Endothelial cell of umbilical vein (primary cell): ENCODE measurements at regions not wholly inside any gene's neighbourhood (a gene's known extent, or its start where the extent isn't known, plus 50 kb on each side); places are given as distances from the start of the nearest gene placed in this dataset.

Experiments used
- BruUV-seq: library from RNA; stranded (reverse); fragments of 400-500 nt; replicated peaks from 2 replicates; lab custom pipeline; 2021; lab: Mats Ljungman, UMichigan
- CTCF ChIA-PET: fragments of 300-600, 350-600 bp; sonication (Branson Sonifier 250); formaldehyde crosslinking; loops from one replicate; lab custom pipeline; 2021; ENCODE audit warnings: antibody characterized with exemption, inconsistent platforms; lab: Charles Lee
- POLR2A ChIA-PET: fragments of 300-600, 350-600 bp; sonication (Branson Sonifier 250); formaldehyde crosslinking; loops from one replicate; lab custom pipeline; 2021; ENCODE audit warnings: antibody characterized with exemption, inconsistent platforms; lab: Charles Lee
- DNase-seq: peaks from one replicate; pipeline ENCODE4 v3.0.0-alpha.2; 2011; ENCODE audit warnings: low read depth, low spot score
- FAIRE-seq: peaks from 2 replicates; lab custom pipeline; 2011; peaks lifted over from hg19 to GRCh38; lab: Jason Lieb, UNC
- H2AFZ ChIP-seq: 2 replicates; pipeline ENCODE4 v1.6.0; 2012; ENCODE audit warnings: low read depth, low read length, control low read depth, inconsistent platforms
- H3K27ac ChIP-seq: 2 replicates; pipeline ENCODE4 v1.5.1; 2011; ENCODE audit warnings: low read depth, mild to moderate bottlenecking, control low read depth, low read length, moderate library complexity; ENCODE audit not compliant: insufficient read depth
- H3K27me3 ChIP-seq, 2 experiments: 2 replicates each; pipeline versions ENCODE4 v1.6.0 to v1.6.1; 2011; ENCODE audit warnings: low read length in 2 of 2, mixed read lengths in 1 of 2; ENCODE audit not compliant: control insufficient read depth in 2 of 2, insufficient read depth in 2 of 2
- H3K36me3 ChIP-seq, 2 experiments: 2 replicates in 1 of 2; 3 replicates in 1 of 2; pipeline ENCODE4 v1.5.1; 2011; ENCODE audit warnings: low read length in 2 of 2, mild to moderate bottlenecking in 1 of 2, moderate library complexity in 1 of 2; ENCODE audit not compliant: control insufficient read depth in 2 of 2, insufficient read depth in 2 of 2; ENCODE audit errors: extremely low read depth in 1 of 2
- H3K4me1 ChIP-seq: 3 replicates; pipeline ENCODE4 v1.5.1; 2011; ENCODE audit warnings: mild to moderate bottlenecking, low read length; ENCODE audit not compliant: control insufficient read depth, insufficient read depth; ENCODE audit errors: extremely low read depth
- H3K4me2 ChIP-seq: 2 replicates; pipeline ENCODE4 v1.6.1; 2011; ENCODE audit warnings: low read length, control low read depth, mixed read lengths; ENCODE audit not compliant: insufficient read depth
- H3K4me3 ChIP-seq, 3 experiments: fragments of 200-600 bp in 1 of 3; sonication (generic), shearing (Covaris generic) in 1 of 3; replicated peaks in 1 of 3; 2 replicates each; pipeline ENCODE4 v1.5.1; 2011 to 2016; ENCODE audit warnings: control low read depth in 3 of 3, low read length in 3 of 3, mild to moderate bottlenecking in 2 of 3, inconsistent platforms in 1 of 3, low read depth in 1 of 3, moderate library complexity in 1 of 3; ENCODE audit not compliant: insufficient read depth in 1 of 3
- H3K79me2 ChIP-seq: 2 replicates; pipeline ENCODE4 v1.6.0; 2012; ENCODE audit warnings: low read length, inconsistent platforms; ENCODE audit not compliant: control insufficient read depth, insufficient read depth
- H3K9ac ChIP-seq: replicated peaks from 2 replicates; pipeline ENCODE3; 2011; ENCODE audit warnings: low read length, control low read depth; ENCODE audit not compliant: insufficient read depth; ENCODE audit errors: extremely low read depth
- H3K9me1 ChIP-seq: replicated peaks from 3 replicates; pipeline ENCODE4 v1.6.0; 2011; ENCODE audit warnings: mild to moderate bottlenecking, low read length; ENCODE audit not compliant: control insufficient read depth, insufficient read depth; ENCODE audit errors: extremely low read depth
- H3K9me3 ChIP-seq: replicated peaks from 2 replicates; pipeline ENCODE4 v1.5.1; 2012; ENCODE audit warnings: low read length, inconsistent platforms; ENCODE audit not compliant: control insufficient read depth, insufficient read depth
- H4K20me1 ChIP-seq: replicated peaks from 2 replicates; pipeline ENCODE3; 2011; ENCODE audit warnings: mild to moderate bottlenecking, low read length; ENCODE audit not compliant: control insufficient read depth, insufficient read depth; ENCODE audit errors: extremely low read depth
- CTCF ChIP-seq, 2 donors: IDR thresholded peaks; 1 replicate in 1 of 2; 2 replicates in 1 of 2; pipeline ENCODE4 v1.5.1; 2011; ENCODE audit warnings: low read length in 2 of 2, mild to moderate bottlenecking in 2 of 2, moderate library complexity in 2 of 2, control low read depth in 1 of 2, inconsistent platforms in 1 of 2, low read depth in 1 of 2; ENCODE audit not compliant: insufficient read depth in 1 of 2; ENCODE audit errors: extremely low read depth in 1 of 2
- EZH2 ChIP-seq: IDR thresholded peaks from 2 replicates; pipeline ENCODE4 v1.6.1; 2012; ENCODE audit warnings: borderline replicate concordance, low read depth, mild to moderate bottlenecking, moderate library complexity, low read length, inconsistent platforms; ENCODE audit not compliant: severe bottlenecking
- FOS ChIP-seq: IDR thresholded peaks from 2 replicates; pipeline ENCODE4 v1.6.1; 2011; ENCODE audit warnings: mild to moderate bottlenecking, low read length, moderate library complexity, borderline replicate concordance; ENCODE audit not compliant: insufficient read depth
- GATA2 ChIP-seq: IDR thresholded peaks from 2 replicates; pipeline ENCODE4 v1.7.0; 2011; ENCODE audit warnings: low read depth, mild to moderate bottlenecking, moderate library complexity, mixed read lengths, low read length; ENCODE audit not compliant: insufficient read length, insufficient read depth
- JUN ChIP-seq: IDR thresholded peaks from 2 replicates; pipeline ENCODE4 v1.6.1; 2011; ENCODE audit warnings: borderline replicate concordance, low read depth; ENCODE audit not compliant: insufficient read length, insufficient read depth
- MAX ChIP-seq: IDR thresholded peaks from 2 replicates; pipeline ENCODE4 v1.6.1; 2011; ENCODE audit not compliant: insufficient read depth, insufficient read length
- MYC ChIP-seq: IDR thresholded peaks from one replicate; pipeline ENCODE4 v1.6.1; 2011; ENCODE audit warnings: mild to moderate bottlenecking, low read depth, low read length
- POLR2A ChIP-seq: IDR thresholded peaks from 2 replicates; pipeline ENCODE4 v1.6.1; 2012; ENCODE audit warnings: low read depth, mild to moderate bottlenecking, control low read depth, low read length
- POLR2AphosphoS5 ChIP-seq: IDR thresholded peaks from 2 replicates; pipeline ENCODE4 v1.6.1; 2012; ENCODE audit warnings: low read depth, mild to moderate bottlenecking, control low read depth, low read length, moderate library complexity; ENCODE audit not compliant: insufficient read depth
- dilution Hi-C: fragments of 300-500 bp; cut with MboI; formaldehyde crosslinking; loops from one replicate; pipeline ENCODE4 v1.15.0; 2019; ENCODE audit warnings: low sequenced_read_pairs; ENCODE audit not compliant: extremely low pct_ligation_motif_present
- intact Hi-C: fragments of 100-400 bp; cut with micrococcal nuclease; formaldehyde crosslinking; loops from one replicate; pipeline ENCODE4 v1.10.0; 2022

GRCh38 chr15:93302080-93302765, 213.2 kb upstream of the RGMA start:
- TF ChIP-seq EZH2 (no peak), MAX (no peak), JUN (no peak), MYC (no peak), CTCF (IDR thresholded peaks at IDR 0.05; ENCODE audit: extremely low read depth in 1 of 2, insufficient read depth in 1 of 2, low read depth in 1 of 2, low read length in 2 of 2) (no peak), POLR2AphosphoS5 (no peak), FOS (no peak), GATA2 (no peak), POLR2A (no peak)
- Histone ChIP-seq H3K9ac (no peak overlapping the region), H2AFZ (no peak overlapping the region), H4K20me1 (no peaks in the 10 kb centered on the region), H3K36me3 (no peaks in the 10 kb centered on the region), H3K4me2 (no peak overlapping the region), H3K4me3 (no peak overlapping the region), H3K27me3 (no peaks in the 10 kb centered on the region), H3K4me1 (no peaks in the 10 kb centered on the region), H3K79me2 (no peaks in the 10 kb centered on the region), H3K27ac (no peak overlapping the region), H3K9me1 (no peaks in the 10 kb centered on the region), H3K9me3 (no peaks in the 10 kb centered on the region)
- FAIRE-seq = no peak
- intact Hi-C loops (no loop called here), dilution Hi-C loops (no loop called here)
- ChIA-PET POLR2A (no interaction called here), CTCF (no interaction called here)
- no TSS peak for BruUV-seq
- no peak for DNase-seq
